PC-9 (cell line): ENCODE measurements at regions not wholly inside any gene's neighbourhood (a gene's known extent, or its start where the extent isn't known, plus 50 kb on each side); places are given as distances from the start of the nearest gene placed in this dataset.

Experiments used
- BruUV-seq: library from RNA; stranded (reverse); fragments of 400-500 nt; replicated peaks from 2 replicates; lab custom pipeline; 2021; lab: Mats Ljungman, UMichigan
- CTCF ChIA-PET: fragments of 300-600 bp; sonication (Branson Sonifier 250); formaldehyde crosslinking; loops from one replicate; lab custom pipeline; 2022; ENCODE audit warnings: antibody characterized with exemption; lab: Charles Lee
- POLR2A ChIA-PET: fragments of 300-600 bp; sonication (Branson Sonifier 250); formaldehyde crosslinking; loops from one replicate; lab custom pipeline; 2022; ENCODE audit warnings: antibody characterized with exemption; ENCODE audit not compliant: unreplicated experiment; lab: Charles Lee
- DNase-seq, 2 experiments: peaks; one replicate each; pipeline versions ENCODE4 v3.0.0 to v3.0.0-alpha.2; 2015 to 2022; ENCODE audit warnings: mixed read lengths in 1 of 2
- H2AFZ ChIP-seq: fragments of 200-600 bp; sonication (generic); 2 replicates; pipeline ENCODE4 v1.8.1; 2017; ENCODE audit warnings: antibody characterized with exemption
- H3F3A ChIP-seq: fragments of 200-600 bp; sonication (generic); 2 replicates; pipeline ENCODE4 v1.8.1; 2017; ENCODE audit warnings: antibody characterized with exemption, mild to moderate bottlenecking, low read depth; ENCODE audit not compliant: insufficient read depth
- H3K27ac ChIP-seq: fragments of 200-600 bp; sonication (generic); 2 replicates; pipeline ENCODE4 v1.6.1; 2016; ENCODE audit warnings: mixed run types
- H3K27me3 ChIP-seq: fragments of 200-600 bp; sonication (generic); 2 replicates; pipeline ENCODE4 v1.6.1; 2016; ENCODE audit warnings: low read depth, mixed run types; ENCODE audit not compliant: insufficient read depth
- H3K36me3 ChIP-seq: fragments of 200-600 bp; sonication (generic); 2 replicates; pipeline ENCODE4 v1.6.1; 2016; ENCODE audit warnings: low read depth, mixed run types
- H3K4me1 ChIP-seq: fragments of 200-600 bp; sonication (generic); replicated peaks from 2 replicates; pipeline ENCODE4 v1.6.1; 2016; ENCODE audit warnings: mixed run types; ENCODE audit not compliant: insufficient read depth
- H3K4me2 ChIP-seq: fragments of 200-600 bp; sonication (generic); 2 replicates; pipeline ENCODE4 v1.6.1; 2017; ENCODE audit warnings: mixed run types
- H3K4me3 ChIP-seq: fragments of 200-600 bp; sonication (generic); 2 replicates; pipeline ENCODE4 v1.6.1; 2016; ENCODE audit warnings: mixed run types
- H3K79me2 ChIP-seq: fragments of 200-600 bp; sonication (generic); 2 replicates; pipeline ENCODE4 v1.6.1; 2017; ENCODE audit warnings: low read depth, mixed run types
- H3K9me2 ChIP-seq: fragments of 200-600 bp; sonication (generic); 2 replicates; pipeline ENCODE4 v1.8.1; 2017; ENCODE audit warnings: mild to moderate bottlenecking; ENCODE audit not compliant: insufficient read depth
- H3K9me3 ChIP-seq: fragments of 200-600 bp; sonication (generic); 2 replicates; pipeline ENCODE4 v1.8.1; 2016; ENCODE audit warnings: low read depth; ENCODE audit not compliant: insufficient read depth
- H4K20me1 ChIP-seq: fragments of 200-600 bp; sonication (generic); 2 replicates; pipeline ENCODE4 v1.8.1; 2017; ENCODE audit not compliant: insufficient read depth
- EZH2 ChIP-seq: fragments of 200-600 bp; sonication (generic); IDR thresholded peaks from 2 replicates; pipeline ENCODE4 v1.8.0; 2017; ENCODE audit warnings: antibody characterized with exemption, low read depth
- intact Hi-C: fragments of 100-400 bp; cut with micrococcal nuclease; formaldehyde crosslinking; loops from one replicate; pipeline ENCODE4 v1.10.0; 2022; ENCODE audit not compliant: unreplicated experiment
- TF ChIP-seq, protein P1 (sequence below): fragments of 200-600 bp; sonication (generic); conservative IDR thresholded peaks from 2 replicates; pipeline ENCODE4 v1.6.1; 2017; ENCODE audit warnings: mixed run types, antibody characterized with exemption, mild to moderate bottlenecking, moderate library complexity

DNA sequence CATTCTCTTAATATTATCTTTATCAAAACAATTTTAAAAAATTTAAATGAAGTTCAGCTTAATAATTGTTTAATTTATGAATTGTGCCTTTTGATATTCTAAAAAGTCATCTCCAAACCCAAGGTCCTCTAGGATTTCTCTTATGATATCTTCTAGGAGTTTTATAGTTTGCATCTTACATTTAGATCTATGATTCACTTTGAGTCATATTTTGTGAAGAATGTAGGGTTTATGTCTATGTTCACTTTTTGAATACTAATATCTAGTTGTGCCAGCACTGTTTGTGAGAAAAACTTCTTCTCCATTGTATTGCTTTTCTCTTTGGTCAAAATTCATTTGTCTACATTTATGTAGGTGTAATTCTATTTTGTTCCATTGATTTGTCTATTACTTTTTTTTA lies 1068.4 kb upstream of the SPRY2 start:
- no peaks in the 10 kb centered on the region for H3K79me2 ChIP-seq
- no peaks in the 10 kb centered on the region for H3K9me2 ChIP-seq
- no peaks in the 10 kb centered on the region for H3K27me3 ChIP-seq
- intact Hi-C loops: no loop called here
- H3K36me3 ChIP-seq: no peaks in the 10 kb centered on the region
- H3F3A ChIP-seq: no peaks in the 10 kb centered on the region
- CTCF ChIA-PET: no interaction called here
- no peak overlapping the region for H3K27ac ChIP-seq
- TF ChIP-seq, protein P1, sequence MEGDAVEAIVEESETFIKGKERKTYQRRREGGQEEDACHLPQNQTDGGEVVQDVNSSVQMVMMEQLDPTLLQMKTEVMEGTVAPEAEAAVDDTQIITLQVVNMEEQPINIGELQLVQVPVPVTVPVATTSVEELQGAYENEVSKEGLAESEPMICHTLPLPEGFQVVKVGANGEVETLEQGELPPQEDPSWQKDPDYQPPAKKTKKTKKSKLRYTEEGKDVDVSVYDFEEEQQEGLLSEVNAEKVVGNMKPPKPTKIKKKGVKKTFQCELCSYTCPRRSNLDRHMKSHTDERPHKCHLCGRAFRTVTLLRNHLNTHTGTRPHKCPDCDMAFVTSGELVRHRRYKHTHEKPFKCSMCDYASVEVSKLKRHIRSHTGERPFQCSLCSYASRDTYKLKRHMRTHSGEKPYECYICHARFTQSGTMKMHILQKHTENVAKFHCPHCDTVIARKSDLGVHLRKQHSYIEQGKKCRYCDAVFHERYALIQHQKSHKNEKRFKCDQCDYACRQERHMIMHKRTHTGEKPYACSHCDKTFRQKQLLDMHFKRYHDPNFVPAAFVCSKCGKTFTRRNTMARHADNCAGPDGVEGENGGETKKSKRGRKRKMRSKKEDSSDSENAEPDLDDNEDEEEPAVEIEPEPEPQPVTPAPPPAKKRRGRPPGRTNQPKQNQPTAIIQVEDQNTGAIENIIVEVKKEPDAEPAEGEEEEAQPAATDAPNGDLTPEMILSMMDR: no peak
- TF ChIP-seq EZH2: no peak
- no TSS peak for BruUV-seq
- POLR2A ChIA-PET: no interaction called here
- H3K9me3 ChIP-seq: no peaks in the 10 kb centered on the region
- no peak overlapping the region for H3K4me3 ChIP-seq
- H3K4me1 ChIP-seq: no peaks in the 10 kb centered on the region
- no peak overlapping the region for H3K4me2 ChIP-seq
- no peak for DNase-seq
- H2AFZ ChIP-seq: no peak overlapping the region
- no peaks in the 10 kb centered on the region for H4K20me1 ChIP-seq

DNA sequence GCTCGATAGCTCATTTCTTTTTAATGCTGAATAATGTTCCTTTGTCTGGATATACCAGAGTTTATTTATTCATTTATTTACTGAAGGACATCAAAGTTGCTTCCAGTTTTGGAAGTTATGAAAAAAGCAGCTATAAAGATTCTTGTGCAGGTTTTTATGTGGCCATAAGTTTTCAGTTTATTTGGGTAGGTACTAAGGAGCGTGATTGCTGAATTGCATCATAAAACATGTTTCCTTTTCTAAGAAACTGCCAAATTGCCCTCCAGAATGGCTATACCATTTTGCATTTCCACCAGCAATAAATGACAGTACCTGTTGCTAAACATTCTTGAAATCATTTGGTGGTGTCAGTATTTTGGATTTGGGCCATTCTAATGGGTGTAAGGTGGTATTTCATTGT lies 1067.7 kb upstream of the SPRY2 start:
- Histone ChIP-seq H3K27me3 (no peaks in the 10 kb centered on the region), H3K79me2 (no peaks in the 10 kb centered on the region), H3K4me2 (no peak overlapping the region), H3K4me3 (no peak overlapping the region), H3K27ac (no peak overlapping the region), H4K20me1 (no peaks in the 10 kb centered on the region), H3K36me3 (no peaks in the 10 kb centered on the region), H3F3A (no peaks in the 10 kb centered on the region), H3K9me2 (no peaks in the 10 kb centered on the region), H3K9me3 (no peaks in the 10 kb centered on the region), H2AFZ (no peak overlapping the region), H3K4me1 (no peaks in the 10 kb centered on the region)
- ChIA-PET CTCF (no interaction called here), POLR2A (no interaction called here)
- no TSS peak for BruUV-seq
- no peak for TF ChIP-seq EZH2
- TF ChIP-seq, protein P1: no peak
- no peak for DNase-seq
- intact Hi-C loops: no loop called here

DNA sequence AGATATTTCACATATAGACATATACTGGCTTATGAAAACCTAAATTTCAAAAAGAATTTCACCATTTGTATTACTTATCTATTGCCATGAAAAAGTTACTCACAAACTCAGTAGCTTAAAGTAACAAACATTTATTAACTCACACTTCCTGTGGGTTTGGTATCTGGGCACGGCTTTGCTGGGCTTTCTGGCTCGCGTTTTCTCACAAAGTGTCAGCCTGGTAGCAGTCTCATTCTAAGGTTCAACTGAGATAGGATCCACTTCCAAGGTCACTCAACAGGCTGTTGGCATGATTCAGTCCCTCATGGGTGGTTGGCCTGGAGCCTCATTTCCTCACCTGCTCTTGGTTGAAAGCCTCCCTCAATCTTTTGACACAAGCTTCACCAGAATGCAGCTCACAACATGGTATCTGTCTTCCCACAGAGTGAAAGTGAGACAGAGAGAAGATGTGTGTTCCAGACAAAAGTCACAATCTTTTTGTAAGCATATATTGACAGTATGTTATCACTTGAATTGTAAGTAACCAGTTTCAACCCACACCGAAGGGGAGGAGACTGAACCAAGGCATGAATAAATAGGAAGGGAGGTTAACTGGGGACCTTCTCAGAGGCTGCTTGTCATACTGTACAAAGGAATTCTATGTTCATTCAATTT lies 1065.8 kb upstream of the SPRY2 start:
- Histone ChIP-seq H3F3A (no peaks in the 10 kb centered on the region), H3K9me2 (no peaks in the 10 kb centered on the region), H3K27ac (no peak overlapping the region), H3K4me3 (no peak overlapping the region), H3K4me1 (no peaks in the 10 kb centered on the region), H4K20me1 (no peaks in the 10 kb centered on the region), H3K79me2 (no peaks in the 10 kb centered on the region), H3K27me3 (no peaks in the 10 kb centered on the region), H3K36me3 (no peaks in the 10 kb centered on the region), H3K9me3 (no peaks in the 10 kb centered on the region), H3K4me2 (no peak overlapping the region), H2AFZ (no peak overlapping the region)
- BruUV-seq: no TSS peak
- intact Hi-C loops: no loop called here
- ChIA-PET CTCF (no interaction called here), POLR2A (no interaction called here)
- no peak for DNase-seq
- TF ChIP-seq, protein P1: no peak
- no peak for TF ChIP-seq EZH2
